ENCODE measurements at regions not wholly inside any gene's neighbourhood (a gene's known extent, or its start where the extent isn't known, plus 50 kb on each side); places are given as distances from the start of the nearest gene placed in this dataset.

DNA sequence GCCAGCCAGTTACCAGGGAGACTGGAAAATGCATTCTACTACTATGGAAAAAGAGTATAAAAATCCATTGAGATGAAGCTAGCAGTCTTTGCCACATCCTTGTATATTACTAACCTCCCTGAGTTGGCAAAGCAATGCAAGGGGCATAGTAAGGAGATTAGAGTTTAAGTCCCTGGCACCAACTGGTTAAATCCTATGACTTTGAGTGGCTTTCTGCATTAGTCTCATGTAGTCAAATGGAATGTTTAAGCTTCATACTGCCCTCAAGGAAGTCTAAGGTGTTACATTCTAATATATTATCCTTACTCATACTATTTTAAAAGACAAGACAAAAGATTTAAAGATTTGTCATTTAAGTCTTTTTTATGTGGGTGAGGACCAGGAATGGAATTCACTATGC, 110.1 kb downstream of the INHBA start:
- TF ChIP-seq, protein P1, sequence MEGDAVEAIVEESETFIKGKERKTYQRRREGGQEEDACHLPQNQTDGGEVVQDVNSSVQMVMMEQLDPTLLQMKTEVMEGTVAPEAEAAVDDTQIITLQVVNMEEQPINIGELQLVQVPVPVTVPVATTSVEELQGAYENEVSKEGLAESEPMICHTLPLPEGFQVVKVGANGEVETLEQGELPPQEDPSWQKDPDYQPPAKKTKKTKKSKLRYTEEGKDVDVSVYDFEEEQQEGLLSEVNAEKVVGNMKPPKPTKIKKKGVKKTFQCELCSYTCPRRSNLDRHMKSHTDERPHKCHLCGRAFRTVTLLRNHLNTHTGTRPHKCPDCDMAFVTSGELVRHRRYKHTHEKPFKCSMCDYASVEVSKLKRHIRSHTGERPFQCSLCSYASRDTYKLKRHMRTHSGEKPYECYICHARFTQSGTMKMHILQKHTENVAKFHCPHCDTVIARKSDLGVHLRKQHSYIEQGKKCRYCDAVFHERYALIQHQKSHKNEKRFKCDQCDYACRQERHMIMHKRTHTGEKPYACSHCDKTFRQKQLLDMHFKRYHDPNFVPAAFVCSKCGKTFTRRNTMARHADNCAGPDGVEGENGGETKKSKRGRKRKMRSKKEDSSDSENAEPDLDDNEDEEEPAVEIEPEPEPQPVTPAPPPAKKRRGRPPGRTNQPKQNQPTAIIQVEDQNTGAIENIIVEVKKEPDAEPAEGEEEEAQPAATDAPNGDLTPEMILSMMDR (conservative IDR thresholded peaks at IDR 0.05; ENCODE audit: low read length), result no peak
- no peak for TF ChIP-seq EZH2phosphoT487 (IDR thresholded peaks at IDR 0.05; ENCODE audit: borderline replicate concordance)
